HS-27A (cell line): ENCODE measurements at regions not wholly inside any gene's neighbourhood (a gene's known extent, or its start where the extent isn't known, plus 50 kb on each side); places are given as distances from the start of the nearest gene placed in this dataset.
"Not testable (repeated sequence)": the region's sequence is repeated elsewhere in the genome, so short reads cannot be mapped to it uniquely, and the experiment has no call there.

Experiments
- DNase-seq: peaks from one replicate; pipeline ENCODE4 v3.0.0-alpha.2; 2012; ENCODE audit warnings: low read depth, missing footprints

DNA sequence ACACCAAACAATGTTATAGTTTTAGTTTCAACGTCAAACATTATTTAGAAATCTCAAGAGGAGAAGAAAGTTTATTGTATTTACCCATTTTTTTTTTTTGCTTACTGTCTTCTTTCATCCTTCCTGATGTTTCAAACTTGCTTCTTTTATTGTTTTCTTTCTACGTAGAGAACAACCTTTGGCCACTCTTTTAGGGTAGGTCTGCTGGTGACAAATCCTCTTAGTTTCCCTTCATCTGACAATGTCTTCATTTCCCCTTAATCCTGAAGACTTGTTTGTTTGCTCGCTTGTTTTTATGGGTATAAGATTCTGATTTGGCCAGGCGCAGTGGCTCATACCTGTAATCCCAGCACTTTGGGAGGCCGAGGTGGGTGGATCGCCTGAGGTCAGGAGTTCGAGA is 89.1 kb downstream of the RHOU start:
- no peak for DNase-seq

DNA sequence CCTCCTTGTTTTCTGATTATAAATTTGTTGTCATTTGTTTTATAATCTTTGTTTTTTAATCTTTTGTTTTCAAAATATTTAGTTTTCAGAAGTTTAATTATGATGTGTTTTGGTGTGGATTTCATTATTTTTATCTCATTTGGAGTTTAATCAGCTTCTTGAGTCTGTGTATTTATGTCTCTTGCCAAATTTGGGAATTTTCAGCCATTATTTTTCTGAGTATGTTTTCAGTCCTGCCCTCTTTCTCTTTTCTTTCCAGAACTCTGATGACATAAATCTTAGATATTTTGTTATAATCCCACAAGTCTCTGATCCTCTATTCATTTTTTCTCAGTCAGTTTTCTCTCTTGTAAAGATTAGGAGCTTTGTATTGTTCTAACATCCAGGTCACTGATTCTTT is 89.8 kb downstream of the RHOU start:
- no peak for DNase-seq

DNA sequence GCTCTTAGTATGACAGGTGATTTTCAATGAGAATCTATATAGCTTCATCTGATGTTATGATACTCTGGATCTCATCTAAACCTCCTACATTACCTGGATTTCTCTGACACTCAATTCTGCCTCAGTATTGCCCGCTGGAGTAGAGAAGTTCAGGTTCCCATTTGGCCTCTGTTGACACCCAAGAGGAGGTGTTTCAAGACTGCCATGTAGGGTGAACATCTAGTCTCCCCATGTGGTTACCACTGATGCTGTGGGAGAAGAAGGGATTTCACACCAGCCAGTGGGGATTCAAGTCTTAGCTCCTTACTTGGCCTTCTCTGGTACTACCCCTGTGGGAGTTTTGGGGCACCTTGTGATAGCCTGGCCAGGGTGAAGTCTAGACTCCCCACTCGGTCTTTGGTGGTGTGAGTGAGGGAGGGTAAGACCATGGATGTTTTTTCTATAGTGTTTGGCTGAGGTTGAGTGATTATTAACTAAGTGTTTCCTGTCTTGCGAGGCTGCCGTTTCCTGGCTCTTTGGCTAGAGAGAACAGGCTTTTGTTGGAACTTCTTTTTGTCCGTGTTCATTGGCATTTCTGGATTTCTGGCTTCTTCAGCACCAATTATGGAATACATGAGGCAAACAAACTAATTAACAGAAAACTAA is 90.7 kb downstream of the RHOU start:
- DNase-seq = no peak

DNA sequence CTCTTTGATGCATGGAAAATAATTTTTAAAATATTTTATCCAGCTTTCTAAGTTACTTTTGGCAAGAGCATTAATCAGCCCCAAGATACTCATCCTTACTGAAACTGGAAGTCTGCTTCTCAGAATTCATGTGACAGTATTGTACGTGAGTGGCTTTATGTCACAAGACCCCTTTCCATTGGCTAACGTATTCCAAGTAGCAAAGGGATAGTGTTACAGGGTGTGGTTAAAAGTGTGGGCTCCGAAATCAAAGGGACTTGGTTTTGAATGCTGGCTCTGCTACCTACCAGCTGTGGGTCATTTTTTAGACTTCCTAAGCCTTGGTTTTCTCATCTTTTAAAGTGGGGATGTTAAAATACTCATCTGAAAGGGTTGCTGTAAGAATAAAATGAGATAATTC is 91.7 kb downstream of the RHOU start:
- no peak for DNase-seq

DNA sequence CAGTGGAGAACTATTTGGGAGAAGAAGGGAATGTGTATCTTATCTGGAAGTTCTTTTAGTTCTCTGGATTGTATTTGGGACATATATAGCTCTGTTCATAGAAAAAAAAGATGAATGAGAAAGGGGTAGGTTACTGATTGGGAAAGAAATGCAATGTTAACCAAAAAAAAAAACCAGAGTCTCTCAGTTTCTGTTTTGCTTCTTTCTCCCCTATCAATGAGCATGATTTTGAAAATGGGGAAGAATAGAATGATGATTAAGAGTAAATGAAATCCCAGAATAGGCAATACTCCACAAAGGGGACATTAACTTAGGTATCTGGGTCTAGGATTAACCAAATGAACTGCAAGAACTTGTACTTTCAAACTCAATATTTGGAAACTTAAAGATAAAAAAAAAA is 92.9 kb downstream of the RHOU start:
- no peak for DNase-seq

DNA sequence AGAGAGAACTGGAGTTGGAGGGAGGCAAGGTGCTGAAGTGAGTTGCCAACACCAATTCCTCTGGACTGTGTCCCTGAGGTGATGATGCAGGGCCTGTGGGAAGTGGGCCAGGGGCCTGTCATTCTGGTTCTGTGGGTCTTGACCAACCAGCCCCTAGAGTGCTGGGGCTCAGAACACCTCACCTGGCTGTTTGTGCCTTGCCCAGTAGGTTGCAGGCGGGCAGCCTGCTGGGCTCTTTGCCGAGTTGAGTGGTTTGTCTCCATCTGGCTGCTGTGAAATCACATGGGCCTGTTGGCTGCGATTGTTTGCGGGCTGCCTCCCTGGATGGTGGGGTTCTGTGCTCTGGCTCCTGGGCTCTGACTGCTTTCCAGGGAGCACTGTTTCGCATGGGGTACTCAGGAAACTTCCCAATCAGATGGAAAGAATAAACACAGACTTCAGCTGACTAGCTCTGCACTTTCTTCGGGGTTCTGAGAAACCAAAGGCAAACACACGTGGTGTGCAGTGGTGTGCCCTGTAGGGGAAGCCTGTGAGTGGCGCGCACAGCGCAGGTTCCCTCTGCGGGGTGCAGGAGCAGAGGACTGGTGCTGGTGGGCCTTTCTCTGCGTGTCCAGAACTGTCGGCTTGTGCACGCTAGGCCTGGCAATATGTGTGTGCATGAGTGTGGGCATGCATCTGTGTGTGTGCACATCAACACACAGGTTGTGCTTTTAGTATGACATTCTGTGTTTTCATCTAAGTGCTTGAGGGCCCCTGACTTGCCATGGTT is 95.1 kb downstream of the RHOU start:
- DNase-seq = no peak

DNA sequence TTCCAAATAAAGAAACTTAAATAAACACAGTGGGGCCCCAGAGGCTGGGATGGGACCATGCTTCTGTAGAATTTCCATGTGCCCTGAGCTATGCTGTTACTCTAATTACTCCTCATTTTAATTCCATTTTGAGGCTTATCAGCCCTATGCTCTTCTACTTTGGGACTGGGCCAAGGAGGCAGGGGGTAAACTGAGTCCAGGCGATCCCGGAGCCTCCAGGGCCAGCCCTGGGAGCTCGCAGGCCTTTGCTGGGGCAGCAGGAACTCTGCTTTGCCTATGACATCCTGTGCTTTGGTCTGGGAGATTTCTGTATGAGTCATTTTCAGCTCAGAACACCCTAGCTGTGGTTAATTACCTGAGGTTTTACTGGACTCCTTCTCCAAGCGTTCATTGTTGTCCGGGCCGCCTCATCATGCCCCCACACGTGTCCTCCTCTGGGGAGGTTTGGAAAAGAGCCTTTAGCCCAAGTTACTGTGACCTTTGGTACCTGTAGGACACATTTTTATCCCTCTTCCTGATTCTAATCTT is 95.7 kb downstream of the RHOU start:
- no peak for DNase-seq

DNA sequence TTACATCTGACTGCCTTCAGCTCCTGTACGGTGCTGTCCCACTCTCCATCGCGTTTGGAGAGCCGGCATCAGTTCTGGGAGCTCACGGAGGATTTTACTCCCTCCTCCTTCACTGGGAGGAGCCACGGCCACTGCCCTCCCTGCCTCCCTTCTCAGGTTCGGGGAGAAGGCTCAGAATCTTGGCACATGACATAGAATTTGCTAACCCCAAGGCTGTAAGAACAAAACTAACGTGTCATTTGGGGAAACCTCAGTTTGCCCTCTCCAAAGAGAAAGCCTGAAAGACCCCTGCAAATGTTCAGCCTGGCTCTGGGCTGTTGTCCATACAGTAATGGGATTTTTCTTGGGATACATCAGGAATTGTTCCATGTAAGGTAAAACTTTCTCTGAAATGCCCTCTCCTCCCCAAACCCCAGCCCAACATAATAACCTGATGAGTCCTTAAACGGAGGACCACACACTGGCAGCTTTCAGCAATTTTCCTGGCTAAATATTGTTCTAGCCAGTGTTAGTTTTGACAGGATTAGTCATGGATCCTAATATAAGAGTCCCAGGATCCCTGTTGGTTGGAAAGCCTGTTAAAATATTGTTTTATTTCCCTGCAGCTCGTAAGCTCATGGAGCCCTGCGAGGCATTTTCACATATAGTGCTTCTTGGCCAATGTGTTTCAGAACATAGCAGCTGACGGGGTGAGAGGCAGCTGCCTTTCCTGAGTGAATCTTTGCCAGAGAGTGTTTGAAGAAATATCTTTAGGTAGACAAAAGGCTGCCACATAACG is 98.8 kb downstream of the RHOU start:
- no peak for DNase-seq

DNA sequence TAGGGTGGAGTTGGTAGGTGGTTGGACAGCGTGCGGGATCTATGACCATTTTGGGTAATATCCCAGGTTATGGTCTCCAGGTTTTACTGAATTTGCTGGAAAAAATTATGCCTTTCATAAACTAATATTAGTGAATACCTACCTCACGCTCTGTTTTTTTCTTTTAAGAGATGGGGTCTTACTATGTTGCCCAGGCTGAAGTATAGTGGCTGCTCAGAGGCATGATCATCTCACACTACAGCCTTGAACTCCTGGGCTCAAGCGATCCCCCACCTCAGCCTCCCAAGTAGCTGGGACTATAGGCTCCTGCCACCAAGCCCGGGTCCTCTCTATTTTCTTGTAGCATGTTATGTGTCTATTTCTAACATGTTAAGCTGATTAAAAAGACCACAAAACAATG is 100.2 kb downstream of the RHOU start:
- no peak for DNase-seq

DNA sequence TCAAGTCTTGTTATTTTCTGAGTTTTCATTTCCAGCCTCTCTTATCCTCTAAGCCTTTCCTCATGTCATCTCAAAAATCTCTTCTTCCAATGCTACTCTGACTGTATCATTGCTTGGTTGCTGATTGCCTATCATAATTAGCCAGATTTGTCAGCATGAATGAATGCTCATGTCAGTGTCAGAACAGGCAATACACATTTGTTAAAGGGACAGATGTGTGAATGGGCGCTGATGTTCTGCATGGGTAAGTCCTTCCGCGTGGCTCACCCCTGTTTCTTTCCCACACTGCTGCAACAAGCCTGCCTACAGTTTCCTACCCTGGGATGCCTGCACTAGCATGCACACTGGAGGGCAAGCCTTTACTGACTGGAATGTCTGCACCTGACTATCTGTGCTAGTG is 100.6 kb downstream of the RHOU start:
- no peak for DNase-seq

DNA sequence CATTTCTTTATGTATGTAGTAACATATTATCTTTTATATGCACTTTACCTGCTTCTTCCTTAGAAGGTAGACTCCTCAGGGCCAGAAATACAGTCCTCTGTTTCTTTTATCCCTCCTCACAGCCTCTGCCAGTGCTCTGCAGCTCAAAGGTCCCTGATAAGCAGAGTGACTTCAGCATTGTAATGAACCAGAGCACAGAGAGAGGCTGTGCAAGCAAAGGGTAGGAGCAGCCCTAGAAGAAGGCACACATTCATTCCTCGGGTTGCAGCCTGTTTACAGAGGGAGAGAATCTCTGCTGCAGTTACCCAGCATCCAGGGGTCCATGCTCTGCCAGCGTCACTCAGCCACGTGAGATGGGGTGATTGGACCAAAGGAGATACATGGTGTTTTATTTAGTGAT is 101.1 kb downstream of the RHOU start:
- DNase-seq = no peak

DNA sequence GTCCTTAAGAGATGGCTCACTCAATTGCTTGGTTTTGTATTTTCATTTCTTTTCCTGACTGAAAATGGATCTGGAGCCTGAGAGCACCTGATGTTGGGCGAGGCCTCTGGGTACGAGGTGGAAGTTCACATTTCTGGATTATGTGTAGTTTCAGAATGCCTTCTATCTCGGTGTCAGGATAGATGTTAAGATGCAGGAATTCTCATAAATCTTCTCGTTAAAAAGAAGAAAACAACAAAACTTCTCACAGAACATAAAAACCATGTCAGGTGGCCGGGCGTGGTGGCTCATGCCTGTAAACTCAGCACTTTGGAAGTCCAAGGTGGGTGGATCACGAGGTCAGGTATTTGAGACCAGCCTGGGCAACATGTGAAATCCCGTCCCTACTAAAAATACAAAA is 101.8 kb downstream of the RHOU start:
- no peak for DNase-seq

DNA sequence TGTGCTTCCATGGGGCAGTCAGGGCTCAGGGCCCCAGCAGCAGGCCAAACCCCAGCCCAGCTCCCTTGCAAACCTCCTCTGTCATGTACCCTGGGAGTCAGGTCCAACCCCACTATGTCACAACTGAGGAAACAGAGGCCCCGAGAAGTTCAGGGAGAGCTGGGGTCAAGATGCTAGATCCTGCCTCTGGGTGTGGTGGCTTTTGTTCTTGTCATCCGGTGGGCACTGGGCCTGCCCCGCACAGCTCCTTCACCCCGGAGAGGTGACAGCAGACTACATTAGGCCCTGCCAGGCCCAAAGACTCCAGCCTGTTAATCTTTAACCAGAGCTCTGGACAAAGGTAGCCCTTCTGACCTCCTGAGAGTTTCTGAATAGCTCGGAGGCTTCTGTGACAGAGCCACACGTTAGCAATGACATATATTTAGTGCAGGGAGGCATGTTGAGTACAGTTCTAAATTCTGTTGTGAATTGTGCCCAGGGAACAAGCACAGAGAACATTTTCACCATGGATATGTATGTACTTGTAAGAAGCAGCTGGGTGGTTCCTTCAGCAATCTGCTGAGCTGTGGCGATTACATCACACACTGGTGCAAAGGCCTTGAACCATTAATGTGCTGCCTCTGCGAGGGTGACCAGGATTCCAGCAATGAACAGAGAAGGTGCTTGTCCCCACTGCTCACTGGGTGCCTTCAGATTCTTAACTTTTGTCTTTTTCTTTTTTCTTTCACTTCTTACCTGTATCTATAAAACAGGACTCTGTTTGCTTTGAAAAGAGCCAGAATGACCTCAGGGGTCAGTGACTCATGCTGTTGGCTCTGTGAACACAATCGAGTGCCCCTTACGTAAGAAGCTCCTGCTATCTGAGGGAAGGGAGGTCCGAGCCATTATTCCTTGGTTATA is 102.8 kb downstream of the RHOU start:
- DNase-seq = no peak

DNA sequence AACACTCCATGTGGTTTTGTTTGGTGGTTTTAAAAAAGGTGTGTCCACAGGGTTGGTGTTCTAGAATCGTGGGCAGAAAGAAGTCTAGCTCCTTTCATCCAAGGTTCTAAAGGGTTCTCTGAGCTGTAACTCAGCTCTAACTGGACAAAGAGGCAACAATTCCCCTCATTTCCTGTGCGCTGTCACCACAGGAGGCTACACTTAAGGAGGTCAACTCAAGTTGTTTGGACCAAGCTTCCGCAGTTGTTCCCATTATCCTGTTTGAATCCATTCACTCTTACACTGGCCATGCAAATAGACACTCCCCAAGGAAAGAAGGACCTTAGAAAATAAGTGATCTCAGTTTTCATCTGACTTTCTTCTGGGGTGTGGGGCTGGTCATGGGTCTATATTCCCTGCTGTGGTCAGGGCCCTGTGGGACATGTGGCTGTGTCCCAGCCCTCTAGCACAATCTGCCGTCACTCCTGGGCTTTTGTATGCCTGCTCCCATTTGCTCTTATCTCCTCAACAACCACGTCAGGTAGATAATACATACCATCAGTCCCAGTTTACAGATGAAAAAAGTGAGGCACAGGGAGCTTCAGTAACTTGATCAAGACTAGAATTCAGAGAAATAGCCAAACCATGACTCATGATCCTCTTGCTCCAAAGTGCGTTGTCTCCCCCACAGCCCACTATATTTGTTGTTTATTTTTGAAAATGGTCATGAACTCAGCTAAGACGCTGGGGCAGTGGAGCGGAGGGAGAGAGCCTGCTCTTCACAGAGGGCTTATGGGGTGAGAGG is 103.6 kb downstream of the RHOU start:
- DNase-seq = no peak

DNA sequence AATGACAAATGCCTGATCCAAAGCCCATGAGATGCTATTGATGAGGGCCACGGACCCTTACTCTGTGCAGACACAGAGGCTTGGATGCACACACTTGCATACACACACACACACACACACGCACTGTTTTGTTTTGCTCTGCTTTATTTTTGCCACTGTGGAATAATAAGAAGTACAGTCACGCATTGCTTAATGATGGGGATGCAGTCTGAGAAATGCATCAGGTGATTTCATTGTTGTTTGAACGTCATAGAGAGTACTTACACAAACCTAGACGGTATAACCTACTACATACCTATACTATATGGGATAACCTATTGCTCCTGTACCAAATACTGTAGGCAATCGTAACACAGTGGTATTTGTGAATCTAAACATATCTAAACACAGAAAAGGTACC is 104.4 kb downstream of the RHOU start:
- no peak for DNase-seq

DNA sequence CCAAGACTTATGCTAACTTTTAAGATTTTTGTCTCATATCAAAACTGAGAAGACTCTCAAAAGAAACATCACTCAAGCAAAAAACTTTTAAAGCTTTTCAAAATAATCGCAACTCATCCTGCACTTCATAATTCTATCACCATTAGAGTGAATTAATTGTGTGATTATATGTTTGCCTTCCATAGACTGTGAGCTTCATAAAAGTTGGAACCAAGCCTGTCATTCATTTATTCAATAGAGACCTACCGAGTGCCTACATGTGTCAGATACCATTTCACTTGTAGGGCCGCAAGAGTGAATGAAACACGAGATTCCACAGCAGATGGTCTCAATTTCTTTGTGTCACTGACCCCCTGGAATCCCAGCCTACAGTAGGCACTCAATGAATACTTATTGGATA is 106.4 kb downstream of the RHOU start:
- DNase-seq = no peak

DNA sequence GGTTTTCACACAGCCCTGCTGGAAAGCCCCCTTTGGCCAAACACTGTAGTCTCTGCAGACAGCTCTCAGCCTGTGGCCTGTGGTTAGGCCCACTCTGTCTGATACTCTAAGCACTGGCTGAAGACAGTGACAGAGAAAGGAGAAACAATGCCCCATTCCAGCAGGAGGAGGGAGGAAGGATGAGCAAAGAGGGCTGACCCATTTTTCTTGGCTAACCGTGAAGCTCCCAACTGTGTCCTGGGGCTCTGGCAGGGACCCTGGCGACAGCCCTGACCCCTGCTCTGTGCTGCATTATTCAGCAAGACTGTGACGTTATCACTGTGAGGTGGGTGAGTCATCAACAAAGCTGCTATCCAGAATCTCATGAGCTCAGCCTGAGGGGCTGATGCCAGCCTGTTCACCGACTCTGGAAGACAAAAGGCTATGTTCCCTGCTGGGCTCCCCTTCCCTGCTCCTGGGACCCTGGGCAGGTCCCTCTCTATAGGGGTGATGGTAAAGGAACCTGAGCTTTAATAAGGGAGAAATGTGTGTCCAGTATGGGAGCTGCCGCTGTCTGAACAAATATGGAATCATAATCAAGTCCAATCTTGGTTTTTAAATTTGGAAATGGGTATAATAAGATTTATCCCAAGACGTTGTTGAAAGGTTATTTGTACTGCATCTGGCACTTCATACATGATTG is 107.0 kb downstream of the RHOU start:
- no peak for DNase-seq

DNA sequence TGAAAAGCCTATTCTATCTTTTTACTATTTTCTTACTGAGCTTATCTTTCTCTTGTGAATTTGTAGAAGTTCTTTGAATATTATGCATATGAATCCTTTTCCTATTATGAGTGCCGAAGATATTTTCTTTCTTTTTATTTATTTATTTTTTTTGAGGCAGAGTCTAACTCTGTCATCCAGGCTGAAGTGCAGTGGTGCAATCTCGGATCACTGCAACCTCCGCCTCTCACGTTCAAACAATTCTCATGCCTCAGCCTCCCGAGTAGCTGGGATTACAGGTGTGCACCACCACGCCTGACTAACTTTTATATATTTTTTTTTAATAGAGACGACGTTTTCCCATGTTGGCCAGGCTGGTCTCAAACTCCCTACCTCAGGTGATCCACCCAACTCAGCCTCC is 109.8 kb downstream of the RHOU start:
- DNase-seq = no peak

DNA sequence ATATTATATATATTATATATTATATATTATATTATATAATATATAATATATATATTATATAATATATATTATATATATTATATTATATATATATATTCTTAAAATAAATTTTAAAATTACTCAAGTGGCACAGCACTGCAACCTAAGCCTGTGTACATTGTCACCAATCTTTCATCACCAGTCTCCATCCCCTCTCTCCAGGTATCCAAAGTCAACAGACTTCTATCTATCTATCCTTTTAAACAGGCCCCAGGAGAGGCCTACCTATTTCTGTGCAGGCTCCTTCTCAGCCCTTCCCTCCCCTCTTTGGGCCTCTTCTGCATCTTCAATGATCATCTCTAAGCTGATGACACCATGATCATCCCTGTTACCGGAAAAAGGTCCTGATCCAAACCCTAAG is 111.7 kb downstream of the RHOU start:
- no peak for DNase-seq

DNA sequence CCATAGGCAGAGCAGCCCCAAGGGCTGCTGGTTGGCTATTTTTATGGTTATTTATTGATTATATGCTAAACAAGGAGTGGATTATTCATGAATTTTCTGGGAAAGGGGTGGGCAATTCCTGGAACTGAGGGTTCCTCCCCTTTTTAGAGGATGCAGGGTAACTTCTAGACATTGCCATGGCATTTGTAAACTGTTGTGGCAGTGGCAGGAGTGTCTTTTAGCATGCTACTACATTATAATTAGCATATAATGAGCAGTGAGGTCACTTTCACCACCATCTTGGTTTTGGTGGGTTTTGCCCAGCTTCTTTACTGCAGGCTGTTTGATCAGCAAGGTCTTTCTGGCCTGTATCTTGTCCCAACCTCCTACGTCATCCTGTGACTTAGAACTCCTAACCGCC is 112.2 kb downstream of the RHOU start:
- DNase-seq = not testable (repeated sequence)

DNA sequence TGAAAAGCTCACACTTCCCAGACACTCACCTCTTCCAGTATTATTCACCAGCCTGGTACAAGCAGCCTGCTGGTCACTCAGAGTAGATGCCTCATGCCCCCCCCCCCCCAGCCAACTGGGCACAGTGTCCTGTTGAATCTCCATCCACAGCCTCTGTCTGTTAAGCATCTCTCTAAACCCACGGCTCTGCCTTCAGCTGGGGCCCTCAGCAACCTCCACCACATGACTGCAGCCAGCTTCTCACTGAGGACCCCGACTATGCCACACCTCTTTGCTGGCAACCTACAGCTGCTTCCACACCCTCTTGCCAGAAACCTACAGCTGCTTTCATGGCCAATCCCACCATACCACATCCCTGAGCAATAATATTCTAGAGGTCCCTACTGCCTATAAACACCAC is 113.1 kb downstream of the RHOU start:
- DNase-seq = no peak
